ENCODE measurements at regions not wholly inside any gene's neighbourhood (a gene's known extent, or its start where the extent isn't known, plus 50 kb on each side); places are given as distances from the start of the nearest gene placed in this dataset.

DNA sequence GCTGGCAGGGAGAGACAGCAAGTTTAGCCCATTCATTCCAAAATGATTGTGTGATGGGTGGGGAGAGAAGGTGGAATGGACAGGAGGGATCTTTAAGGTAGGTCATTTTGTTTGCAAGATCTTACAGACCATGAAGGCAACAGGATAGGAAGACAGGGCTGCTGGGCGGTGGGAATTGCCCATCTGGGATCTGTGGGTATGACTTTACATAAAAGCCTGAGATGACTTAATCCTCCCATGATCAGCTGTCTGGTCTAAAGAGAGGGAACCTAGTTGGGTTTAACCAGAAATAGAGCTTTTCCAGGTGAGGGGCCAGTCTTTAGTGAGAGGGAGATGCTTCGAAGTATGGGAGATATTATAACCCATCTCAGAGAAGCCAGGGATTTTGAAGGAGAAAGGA is 153.7 kb downstream of the KLF6 start:
- no peak for DNase-seq

DNA sequence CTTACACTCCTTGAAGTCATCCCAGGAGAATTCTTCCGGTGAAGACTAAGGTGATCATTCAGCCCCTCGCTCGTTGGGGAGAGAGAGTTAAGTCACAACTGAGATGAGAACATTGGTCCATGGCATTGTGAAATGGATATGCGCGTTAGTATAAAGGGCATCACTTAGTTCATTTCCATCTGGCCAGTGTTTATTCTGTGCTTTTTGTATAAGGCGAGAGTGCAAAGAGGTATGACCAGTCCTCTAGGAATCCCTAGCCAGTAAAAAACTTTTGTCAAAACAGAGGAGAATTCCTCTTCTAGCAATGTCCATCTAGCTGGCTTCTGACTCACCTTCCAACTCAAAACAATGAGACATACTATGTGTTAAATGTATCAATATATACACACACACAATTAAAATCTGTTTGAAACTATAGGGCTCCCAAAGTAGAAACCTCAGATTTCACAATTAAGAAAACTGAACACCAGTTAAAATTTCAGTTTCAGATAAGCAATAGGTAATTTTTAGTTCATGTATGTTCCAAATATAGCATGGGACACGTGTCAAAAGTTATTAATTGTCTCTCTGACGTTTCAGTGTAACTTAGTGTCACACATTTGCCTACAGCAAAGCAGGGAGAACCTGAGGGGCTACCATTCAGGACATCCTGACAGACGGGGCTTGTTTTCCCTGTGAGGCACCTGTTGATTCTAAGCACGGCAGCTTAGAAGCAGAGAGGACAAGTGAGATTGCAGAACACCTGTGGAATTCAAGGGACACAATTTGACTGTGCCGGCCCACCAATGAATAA is 158.9 kb downstream of the KLF6 start:
- DNase-seq = no peak

DNA sequence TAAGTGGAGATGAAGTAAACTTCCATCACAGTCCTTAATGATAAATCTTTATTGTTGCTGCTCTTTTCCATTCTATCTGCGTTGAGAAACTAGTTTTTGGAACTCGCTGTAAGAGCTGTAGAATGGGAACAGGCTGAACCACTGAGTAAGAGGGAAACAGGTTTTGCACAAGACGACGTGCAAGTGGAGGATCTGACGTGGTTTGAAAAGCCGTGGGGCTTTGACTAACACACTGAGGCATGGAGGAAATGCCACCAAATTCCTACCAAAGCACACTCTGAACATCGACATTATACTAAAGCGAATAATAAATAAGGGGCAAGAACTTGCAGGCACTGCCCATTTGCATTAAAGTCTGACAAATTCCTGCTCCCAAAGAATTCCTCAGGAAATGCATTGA is 160.6 kb downstream of the KLF6 start:
- no peak for DNase-seq

DNA sequence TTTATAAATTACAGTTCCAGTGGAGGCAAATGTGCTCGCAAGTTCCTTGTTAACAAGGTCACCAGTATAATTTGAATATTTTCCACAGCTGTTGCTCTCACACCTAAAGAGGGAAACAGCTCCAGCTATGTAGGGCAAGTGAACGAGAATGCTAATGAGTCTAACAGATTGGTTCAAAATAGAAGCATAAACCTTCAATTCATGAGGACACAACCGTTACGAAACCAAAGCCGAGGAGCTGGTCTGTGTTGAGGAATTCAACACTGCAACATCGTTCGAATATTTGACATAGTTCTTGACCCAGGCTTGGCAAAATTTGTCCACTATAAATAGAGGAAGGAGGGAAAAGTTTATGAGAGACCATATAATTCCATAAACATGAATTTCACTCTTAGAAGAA is 161.3 kb downstream of the KLF6 start:
- no peak for DNase-seq

DNA sequence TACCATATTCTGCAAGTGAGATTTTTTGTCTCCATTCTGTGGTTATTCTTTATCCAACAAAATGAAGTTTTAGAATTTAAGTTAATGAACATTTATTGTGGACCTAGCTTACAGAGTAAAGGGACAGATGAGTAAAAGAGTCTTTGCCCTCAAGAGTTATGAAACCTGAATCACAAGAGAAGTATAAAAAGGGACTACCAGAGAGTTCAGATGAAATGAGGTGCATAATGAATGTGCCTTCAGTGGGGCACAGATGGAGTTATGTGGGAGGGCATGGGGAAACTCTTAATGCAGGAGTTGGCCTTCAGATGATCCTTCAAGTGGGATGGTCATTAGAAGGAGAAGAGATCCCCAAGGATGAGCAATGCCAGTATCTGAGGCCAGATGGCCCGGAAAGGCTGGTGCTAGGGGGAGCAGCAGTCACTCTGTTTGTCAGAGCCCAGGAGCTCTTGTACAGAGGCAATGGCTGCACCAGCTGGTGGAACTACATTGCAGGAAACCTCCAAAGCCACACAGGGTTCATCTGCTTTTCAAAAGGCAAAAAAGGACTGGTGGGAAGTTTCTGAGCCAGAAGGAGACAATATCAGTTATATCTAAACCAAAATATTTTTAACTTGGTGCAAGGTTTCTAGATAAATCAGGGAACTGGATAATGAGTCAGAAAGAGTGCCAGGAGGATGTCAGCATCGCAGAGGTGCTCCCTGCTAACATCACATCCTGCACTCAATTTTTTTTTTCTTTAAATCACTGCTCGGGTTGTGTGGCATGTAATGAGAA is 162.0 kb downstream of the KLF6 start:
- no peak for DNase-seq

DNA sequence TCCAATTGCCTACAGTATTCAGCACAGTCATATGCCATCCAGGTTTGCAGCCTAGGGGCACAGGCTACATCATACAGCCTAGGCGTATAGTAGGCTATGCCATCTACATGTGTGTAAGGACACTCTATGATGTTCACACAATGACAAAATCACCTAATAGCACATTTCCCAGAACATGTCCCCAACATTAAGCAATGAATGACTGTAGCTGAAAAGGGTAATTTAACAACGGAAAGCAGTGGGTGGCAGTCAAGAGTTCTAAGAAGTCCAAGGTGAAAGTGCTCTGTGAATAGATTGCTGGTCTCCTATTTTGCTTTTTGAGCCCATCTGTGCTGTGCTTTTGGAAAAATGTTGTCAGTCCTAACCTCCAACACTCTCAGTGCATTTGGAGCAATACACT is 162.6 kb downstream of the KLF6 start:
- DNase-seq = no peak

DNA sequence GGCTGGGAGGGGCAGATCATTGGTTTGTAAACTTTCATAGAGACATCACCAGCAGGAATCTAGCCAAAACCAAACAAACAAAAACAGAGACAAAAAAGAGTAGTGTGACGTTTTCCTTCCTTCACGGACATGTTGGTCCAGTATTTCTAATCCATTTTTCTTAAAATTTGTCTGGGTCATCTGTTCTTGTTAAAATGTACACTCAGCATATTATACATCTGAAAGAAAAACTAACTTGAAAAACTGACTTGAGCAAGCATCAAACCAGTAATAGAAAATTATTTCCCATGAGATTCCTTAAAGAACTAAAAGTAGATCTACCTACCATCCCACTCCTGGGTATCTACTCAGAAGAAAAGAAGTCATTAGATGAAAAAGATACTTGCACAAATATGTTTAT is 164.2 kb downstream of the KLF6 start:
- no peak for DNase-seq

DNA sequence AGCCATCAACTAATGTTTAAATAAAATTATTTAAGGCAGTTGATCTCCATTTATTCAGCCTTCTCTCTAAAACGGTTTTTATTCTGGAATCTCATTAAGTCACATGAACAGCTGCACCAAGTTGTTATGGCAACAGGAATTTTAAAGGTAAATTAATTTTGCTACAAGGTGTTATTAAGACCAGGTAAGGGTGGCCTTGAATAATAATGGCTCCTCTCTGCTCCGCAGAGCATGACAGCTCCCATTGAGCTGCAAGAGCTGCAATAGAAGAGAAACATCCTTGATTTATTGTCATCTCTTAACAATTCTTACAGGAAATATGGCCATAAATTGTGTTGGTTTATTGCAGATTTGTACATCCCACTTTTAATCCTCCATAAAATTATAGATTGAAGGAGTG is 165.8 kb downstream of the KLF6 start:
- DNase-seq = no peak

DNA sequence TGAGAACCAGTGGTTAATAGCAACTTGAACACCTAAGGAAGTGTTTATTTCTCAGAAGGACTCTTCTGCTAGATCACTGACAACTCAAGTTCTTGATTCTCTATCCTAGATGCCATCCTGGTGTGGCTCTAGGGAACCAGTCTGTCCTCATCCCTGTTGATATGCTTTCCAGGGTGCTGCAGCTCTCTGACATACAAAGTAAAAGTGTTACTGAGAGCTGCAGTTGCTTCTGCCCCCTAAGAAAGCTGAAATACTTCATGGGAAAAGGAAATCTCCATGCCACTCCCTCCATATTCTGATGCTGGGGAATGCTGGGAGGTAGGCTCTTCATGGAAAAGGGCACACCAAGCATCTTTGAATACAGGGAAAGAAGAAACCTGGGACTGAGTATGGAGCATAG is 168.1 kb downstream of the KLF6 start:
- no peak for DNase-seq

DNA sequence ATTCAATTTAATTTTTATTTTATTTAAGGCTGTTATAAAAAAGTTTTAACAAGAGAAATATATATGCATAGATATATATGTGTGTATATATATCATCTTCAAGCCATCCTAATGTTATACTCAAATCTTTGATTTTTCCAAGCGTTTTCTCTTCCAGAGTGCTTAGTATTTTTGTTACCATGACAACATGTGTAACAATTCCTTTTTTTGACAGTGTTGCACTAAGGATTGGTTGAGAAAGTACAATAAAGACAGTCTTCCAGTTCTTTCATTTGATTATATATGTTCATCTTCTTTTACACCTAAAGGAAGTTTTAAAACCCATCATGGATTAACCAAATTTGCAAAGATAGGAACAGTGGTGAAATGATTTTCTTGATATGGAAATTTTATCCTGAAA is 171.7 kb downstream of the KLF6 start:
- no peak for DNase-seq

DNA sequence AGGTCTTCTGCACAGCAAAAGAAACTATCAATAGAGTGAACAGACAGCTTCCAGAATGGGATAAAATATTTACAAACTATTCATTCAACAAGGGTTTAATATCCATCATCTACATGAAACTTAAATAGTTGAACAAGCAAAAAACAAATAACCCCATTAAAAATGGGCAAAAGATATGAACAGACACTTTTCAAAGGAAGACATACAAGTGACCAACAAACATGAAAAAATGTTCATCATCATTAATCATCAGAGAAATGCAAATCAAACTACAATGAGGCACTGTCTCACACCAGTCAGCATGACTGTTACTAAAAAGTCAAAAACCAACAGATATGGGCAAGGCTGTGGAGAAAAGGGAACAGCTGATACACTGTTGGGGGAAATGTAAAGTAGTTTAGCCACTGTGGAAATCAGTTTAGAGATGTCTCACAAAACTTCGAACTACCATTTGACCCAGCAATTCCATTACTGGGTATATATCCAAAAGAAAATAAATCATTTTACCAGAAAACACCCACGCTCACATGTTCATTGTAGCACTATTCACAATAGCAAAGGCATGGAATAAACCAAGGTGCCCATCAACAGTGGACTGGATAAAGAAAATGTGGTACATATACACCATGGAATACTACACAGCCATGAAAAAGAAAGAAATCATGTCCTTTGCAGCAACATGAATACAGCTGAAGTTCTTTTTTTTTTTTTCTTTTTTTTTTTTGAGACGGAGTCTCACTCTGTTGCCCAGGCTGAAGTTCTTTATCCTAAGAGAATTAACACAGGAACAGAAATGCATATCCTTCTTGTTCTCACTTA is 172.6 kb downstream of the KLF6 start:
- DNase-seq = no peak

DNA sequence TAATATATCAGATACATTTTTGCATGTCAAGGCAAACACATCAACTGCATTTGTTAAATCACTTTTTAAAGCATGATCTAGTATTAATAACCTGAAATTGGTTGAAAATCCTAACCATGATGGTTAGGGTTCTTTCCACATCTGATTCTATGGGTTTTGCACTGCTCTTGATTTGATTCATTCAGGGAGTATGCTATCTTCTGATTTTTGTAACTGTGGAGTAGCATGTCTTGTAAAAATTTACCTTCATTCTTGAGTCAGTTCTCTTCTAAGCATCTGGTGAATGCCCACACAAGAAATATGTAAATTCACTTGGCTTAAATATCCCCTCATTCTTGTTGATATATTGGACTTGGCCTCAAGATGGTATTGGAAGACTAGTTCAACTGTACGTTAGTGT is 178.7 kb downstream of the KLF6 start:
- DNase-seq = no peak

DNA sequence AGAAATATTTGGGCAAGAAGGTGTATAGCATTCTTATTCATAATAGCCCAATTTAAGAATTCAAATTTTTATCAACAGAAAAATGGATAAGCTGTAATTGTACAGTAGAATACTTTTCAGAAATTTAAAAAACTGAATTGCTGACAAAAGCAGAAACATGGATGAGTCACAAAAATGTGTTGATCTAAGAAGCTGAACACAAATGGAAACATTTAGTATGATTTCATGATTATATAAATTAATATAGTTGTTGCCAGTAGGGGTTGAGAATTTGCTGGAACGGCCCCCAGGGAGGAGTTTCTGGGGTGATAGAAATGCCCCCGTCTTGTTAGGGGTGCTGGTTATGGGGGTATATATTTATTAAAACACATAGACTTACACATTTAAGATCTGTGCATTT is 179.1 kb downstream of the KLF6 start:
- DNase-seq = no peak

DNA sequence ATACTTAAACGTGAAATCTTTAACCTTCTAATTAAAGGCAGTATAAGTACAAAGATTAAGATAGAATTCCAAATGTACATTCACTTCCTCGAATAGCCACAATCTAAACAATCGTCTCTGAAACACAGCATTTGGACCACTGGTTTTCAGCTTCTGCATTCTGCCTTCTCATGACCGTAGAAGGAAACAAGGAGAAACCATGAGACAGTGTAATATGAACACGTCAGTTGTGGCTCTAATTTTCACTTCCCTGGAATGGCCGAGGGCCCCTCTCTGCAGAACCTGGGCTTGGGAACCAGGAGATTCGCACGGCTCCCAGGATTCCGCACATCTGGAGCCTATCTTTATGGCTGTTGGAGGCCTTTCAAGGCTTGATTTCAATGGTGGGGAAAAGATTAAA is 189.3 kb downstream of the KLF6 start:
- peak in 1 of 56 donors; percentile 12 for DNase-seq

DNA sequence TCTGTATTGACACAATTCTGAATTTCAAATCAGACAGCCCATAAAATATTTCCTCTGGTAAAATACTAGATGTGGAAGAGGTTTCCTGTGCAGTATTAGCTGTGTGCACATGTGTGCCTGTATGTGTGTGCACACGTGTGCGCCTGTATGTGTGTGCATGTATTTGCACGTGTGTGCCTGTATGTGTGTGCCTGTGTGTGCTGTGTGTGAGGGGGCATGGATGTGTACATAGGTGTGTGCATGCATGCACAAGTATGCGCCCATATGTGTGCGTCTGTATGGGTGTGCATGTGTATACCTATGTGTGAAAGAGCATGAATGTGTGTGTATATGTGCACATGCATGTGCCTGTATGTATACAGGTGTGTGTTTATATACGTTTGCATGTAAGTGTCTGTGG is 191.4 kb downstream of the KLF6 start:
- no peak for DNase-seq

DNA sequence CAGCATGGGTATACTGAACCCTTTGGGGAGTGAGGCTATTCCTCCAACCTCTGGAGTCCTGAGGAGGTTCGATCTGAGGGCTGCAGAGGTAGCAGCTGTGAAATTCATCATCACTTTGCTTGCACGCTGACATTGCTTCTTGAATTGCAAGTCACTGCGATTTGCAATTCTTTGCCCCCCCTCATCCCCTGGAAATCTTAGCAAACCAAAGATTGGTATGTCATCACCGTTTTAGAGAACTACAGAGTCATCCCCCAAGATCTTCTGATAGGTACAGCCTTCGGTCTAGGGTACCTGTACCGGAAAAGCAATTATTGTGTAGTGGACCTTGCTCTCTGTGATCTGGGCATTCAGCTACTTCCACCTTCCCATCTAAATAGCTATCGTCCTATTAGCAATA is 192.6 kb downstream of the KLF6 start:
- DNase-seq = no peak

DNA sequence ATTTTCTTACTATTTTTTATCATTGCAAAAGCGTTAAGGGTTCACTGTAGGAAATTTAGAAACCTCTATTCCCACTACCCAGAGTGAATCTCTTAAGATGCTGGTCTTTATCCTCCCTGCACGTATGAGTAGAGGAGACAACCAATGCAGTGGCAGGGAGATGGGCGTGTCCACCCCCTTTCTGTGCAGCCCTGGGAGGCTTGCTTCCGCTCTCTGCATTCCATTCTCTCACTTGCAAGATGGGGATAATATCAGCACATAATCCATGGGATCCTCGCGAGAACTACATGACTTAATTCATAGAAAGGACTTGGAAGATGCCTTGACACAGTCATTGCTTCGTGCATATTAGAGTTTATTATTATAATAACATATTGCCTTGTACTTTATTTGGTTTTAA is 196.2 kb downstream of the KLF6 start:
- no peak for DNase-seq

DNA sequence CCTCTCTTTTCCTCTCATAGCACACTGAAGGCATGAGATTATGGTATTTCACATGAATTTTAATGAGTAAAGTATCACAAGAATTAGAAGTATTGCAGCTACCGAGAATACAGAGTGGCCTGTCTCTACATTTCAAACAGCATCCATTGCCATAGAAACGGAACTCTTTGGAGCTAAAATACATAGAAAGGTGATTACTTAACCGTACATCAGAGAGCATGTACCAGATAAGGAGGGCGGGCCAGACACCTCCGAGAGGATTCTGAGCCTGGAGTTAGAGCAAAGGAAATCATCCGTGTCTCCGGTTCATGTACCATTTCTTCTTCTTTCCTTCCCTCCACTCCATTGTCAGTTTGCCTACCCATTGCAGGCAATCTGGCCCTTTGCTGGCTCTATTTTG is 196.7 kb downstream of the KLF6 start:
- no peak for DNase-seq

DNA sequence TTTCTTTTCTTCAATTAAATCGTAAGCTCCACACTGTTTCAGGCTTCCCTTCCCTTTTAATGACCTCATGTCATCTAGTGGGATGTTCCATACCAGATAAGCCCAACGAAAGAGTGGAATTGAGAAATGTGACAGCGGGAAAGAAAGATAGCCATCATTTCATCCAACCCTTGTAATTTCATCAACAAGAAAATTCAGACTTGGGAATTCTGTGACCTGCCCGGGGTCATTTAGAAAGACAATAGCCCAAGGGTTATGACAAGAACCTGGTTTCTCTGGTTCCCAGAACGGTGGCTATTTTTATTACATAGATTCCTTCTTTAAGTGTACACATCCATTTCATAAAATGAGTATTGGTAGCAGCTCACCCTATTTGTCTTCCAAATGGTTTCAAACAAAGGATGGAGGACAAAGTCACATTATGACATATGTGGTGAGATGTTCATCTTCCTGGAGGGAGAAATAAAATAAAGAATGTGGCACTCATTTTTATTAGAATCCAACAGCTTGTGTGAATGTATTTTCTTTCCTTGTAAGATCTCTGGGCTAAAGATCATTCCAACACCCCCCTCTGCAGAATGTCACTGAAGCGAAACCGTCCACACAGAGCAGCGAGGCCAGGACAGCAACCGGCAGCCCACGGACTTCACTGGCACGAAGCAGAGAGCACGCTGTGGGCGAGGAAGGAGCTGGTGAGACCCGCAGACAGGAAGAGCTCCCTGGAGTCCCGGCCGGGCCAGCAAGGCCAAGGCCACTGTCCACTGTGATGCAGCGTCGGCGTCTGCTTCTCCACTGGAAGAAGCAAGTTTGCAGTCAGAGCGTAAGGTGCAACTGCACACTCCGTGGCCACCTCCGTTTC is 199.9 kb downstream of the KLF6 start:
- no peak for DNase-seq

DNA sequence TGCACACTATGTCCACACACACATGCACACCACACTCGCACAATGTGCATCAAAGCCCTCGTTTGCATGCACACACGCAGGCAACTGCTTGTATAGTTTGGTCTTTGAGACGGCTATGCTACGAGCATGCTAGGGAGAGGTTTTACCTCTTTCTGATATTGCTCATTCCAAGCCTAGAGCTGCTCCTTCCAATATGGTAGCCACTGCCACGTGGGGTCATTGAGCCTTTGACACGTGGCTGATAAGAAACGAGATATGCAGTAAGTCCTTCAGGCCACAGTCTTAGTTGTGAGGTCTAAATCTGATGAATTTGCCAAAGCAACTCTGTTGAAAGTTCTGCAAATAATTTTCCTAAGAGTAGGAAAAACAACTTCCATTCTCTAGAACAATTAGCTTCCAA is 204.4 kb downstream of the KLF6 start:
- DNase-seq = no peak

DNA sequence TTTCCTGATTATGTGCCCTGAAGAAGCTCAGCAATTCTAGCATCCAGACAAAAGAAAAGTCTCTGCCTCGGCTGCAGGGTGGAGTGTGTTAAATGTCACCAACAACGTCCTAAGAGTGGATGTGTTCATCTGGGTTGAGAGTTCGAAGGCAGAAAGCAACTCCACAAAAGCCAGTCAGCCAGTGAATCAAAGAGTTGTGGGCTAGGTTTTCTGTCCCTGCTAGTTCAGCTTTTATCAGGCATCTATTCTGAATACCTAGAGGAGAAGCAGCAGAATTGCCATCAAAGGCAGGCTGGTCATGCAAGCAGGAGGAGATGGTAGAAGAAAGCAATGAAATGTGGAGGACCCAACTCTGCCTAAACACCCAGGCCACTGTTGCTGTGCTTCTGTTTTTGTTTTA is 205.2 kb downstream of the KLF6 start:
- no peak for DNase-seq

All from amygdala (tissue), 56 donors.